ENCODE measurements at regions not wholly inside any gene's neighbourhood (a gene's known extent, or its start where the extent isn't known, plus 50 kb on each side); places are given as distances from the start of the nearest gene placed in this dataset.

DNA sequence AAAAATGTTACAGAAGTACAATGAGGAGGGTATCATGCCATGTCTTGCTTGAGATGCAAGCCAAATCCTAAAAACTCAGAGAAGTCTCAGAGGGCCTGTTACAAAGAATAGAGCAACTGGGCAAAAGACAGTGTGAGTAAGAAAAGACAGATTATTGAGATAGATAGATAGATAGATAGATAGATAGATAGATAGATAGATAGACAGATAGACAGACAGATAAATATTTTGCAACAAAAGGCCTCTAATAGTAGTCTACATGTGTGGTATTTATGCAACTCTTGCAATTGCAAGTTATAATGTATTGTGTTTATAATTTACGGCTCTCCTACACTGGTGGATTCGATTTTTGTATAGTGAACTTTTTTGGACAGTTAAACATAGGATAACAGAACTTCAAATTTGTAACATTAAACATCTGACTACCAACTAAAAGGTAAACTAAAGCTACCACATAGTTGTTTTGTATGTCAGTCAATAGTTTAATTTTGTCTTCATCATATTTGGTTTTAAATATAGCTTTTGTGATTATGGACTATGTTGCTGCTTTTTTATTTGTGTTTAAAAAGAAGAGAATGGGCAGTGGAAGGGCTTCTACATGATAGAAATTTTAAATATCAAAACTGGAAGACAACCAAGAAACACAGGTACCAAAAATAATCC, 740.7 kb upstream of the LRRTM4 start:
- no peak for DNase-seq (ENCODE audit: low read depth in 4 of 4, low spot score in 2 of 4)

DNA sequence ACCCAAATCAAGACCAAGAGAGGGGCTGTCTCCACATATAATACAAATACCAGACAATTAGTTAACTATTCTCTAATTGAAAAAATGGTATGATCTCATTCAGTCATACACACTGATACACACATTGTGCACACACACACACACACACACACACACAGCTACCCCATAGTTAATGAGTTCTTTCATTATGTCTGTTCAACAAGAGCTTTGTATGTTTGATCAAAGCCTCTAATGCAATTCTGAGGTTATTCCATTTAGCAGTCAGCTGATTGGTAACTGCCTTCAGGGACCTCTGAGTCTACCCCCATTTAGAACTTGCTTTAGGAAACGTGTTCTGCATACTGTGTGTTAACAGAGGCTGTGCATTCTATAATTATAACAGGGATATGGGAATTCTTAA, 741.4 kb upstream of the LRRTM4 start:
- DNase-seq (ENCODE audit: low read depth in 4 of 4, low spot score in 2 of 4) = no peak

DNA sequence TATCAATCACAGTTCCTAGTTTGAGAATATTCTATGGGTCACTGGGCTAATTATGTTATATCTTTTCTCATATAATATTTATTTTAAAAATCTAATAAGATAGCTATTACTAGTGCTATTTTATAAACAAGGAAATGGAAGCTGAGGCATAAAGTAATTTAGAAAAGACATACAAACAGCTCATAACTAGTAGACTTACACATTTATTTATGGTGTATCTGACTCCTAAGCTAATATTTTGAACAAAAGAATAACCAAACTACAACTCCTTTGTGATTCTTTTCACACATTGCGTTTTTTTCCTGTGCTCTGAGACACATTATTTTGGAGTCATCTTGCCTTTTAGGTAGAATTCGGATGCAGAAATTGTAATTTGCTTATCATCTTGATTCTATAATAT, 742.0 kb upstream of the LRRTM4 start:
- DNase-seq (ENCODE audit: low read depth in 4 of 4, low spot score in 2 of 4) = no peak

DNA sequence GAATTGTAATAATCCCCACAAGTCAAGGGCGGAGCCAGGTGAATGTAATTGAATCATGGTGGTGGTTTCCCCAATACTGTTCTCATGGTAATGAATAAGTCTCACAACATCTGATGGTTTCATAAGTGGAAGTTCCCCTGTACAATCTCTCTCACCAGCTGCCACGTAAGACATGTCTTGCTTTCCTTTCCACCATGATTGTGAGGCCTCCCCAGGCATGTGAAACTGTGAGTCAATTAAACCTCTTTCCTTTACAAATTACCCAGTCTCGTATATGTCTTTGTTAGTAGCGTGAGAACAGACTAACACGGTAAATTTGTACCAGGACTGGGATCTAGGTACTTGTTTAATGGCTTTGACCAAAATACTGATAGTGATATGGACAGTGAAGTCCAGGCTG, 744.3 kb upstream of the REG3G start:
- no peak for DNase-seq (ENCODE audit: low read depth in 4 of 4, low spot score in 2 of 4)

DNA sequence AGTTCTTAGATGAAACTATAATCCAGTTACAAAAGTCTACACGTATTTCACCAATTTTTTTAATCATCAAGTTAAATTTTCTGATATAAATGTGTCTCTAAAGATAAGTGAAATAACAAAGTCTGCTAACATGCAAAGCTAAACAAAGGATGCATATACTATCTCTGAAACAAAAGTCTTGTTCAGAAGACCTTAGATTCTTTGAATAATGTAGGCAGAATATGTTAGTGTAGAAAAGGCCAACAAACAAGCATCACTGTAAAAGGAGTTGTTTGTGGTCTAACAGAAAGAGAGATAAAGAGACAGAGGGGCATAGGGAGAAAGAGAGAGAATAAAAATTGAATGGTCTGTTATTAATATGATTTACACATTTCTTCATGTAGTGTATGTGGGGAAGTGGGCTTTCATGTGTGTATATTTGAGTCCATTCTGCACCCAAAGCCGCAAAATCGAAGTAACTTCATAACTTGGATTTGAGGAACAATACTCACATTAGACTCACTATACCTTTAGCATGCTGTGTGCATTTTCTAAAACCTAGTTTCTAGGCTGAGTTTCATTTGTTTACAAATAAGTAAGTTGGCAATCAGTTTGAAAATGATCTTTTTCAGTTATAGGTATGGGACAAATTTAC, 734.8 kb upstream of the REG3G start:
- DNase-seq (ENCODE audit: low read depth in 4 of 4, low spot score in 2 of 4) = no peak

DNA sequence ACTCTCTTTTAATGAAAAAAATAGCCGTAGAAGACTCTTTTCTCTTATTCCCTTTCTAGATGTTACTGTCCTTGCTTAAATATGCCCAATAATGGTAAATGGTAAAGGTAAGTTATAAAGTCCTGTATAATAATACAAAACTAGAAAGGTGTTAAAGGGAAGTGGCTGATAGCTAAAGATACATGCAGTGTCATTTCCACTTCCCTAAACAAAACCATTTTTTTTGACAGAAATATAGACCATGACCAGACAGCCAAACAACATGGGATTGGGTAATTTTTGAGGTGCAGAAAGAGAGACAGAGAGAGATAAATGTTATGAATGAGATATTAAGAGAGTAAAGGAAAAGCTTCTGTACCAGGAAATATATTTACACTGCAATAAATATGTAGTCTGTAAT, 731.7 kb upstream of the REG3G start:
- DNase-seq (ENCODE audit: low read depth in 4 of 4, low spot score in 2 of 4) = no peak

DNA sequence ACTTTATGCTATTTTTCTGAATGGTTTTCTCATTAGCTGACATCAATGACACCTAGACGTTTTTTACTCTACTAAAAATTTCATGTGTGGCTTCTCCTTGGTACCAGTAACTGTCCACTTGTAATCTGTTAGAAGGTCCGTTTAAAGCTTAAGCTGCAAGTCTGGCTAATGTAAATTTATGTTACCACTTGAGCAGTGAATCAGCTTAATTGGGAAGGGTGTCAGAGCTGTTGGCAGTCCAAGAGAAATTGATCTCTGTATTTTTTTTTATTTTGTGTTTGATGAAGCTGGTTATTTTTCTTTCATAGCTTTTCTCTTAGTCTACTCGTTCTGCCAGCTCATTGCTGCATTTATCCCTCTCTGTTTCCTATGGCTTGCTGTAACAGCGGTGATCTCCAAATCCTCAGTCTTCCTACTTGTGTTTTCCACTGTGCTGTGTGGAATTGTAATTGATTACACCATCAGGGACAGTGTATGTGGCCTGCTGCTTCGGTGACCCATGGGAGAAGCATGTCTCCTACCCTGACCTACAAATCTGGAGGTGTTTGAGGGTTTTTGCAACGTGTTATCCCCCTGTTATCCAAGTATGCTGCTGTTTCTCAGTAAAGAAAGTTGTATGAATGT, 724.2 kb upstream of the REG3G start:
- DNase-seq (ENCODE audit: low read depth in 4 of 4, low spot score in 2 of 4) = no peak

DNA sequence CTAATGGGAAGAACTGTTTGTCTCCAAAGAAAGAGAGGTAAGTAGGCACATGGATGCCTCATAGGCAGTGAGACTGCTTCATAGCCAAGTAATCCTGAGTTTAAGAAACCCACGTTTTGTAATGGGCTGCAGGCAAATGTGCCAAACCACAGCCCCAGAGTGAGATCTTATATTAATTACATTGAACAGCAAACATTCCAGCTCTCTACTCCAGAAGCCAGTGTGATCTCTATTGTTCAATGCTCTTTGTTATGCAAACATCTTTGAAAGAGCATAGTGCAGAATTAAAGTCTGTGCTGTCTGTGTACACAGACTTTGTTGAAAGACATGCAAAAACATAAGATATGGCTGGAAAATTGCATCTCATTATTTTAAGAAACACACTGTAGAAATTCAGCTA, 720.8 kb upstream of the REG3G start:
- no peak for DNase-seq (ENCODE audit: low read depth in 4 of 4, low spot score in 2 of 4)

DNA sequence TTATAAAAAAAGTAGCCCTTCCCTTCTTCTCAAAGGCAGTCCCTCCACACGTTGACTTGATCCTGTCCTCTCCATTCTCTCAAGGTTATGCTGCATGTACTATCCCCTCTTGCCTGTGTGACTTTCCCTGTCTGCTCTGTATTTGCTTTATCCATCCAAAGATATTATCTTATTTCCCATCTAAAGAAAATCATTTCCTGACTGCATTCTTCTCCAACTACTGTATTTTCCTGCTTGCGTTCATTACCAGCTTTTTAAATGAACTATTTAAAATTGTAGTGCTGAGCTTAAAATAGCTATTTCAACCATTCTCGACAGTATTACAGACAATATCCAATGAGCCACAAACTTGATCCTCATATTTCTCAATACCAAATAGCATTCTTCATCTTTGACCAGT, 716.0 kb upstream of the REG3G start:
- no peak for DNase-seq (ENCODE audit: low read depth in 4 of 4, low spot score in 2 of 4)

DNA sequence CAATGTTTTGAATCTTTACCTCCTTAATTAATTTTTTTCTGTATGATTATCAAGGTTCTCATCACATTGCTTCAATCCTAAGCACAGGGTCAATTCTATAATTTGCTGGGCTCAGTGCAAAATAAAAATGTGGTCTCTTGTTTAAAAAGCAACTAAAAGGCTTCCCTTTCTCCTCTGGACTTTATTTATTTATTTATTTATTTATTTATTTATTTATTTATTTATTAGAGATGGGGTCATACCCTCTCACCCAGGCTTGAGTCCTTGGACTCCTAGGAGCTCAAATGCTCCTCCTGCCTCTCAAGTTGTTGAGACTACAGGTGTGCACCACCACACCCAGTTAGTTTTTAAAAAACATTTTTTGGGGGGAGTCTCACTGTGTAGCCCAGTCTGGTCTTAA, 710.1 kb upstream of the REG3G start:
- no peak for DNase-seq (ENCODE audit: low read depth in 4 of 4, low spot score in 2 of 4)

DNA sequence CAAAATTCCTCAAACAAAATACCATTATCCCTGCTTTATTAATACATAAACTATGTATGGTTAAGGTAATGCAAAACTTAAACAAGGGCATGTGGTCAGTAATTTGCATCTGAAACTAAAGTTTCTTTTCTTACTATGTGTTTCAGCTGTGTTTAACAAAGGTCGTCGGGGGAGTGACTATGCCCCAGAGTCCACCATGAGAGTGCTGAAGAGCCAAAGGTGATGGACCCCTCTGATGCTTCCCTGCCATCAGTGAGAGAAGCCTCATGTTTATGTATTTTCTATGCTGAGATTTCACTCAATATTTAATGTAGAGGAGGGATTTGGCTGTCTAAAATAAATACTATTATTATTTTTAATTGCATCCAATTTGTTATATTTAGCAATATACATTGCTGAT, 707.2 kb upstream of the REG3G start:
- no peak for DNase-seq (ENCODE audit: low read depth in 4 of 4, low spot score in 2 of 4)

DNA sequence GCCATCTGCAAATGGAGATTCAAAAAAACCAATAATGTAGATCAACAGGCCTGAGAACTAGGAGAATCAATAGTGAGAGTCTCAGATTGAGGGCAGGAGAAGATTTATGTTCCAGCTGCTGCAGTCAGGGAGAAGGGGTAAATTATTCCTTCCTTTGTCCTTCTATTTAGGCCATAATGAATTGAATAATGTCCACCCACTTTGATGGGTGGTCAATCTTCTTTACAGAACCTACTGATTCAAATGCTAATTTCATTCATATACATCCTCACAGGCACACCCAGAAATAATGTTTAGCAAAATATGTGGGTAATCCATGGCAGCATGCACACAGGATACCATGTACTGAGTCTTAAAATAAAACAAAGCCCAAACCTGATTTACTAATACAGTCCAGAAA, 695.3 kb upstream of the REG3G start:
- DNase-seq (ENCODE audit: low read depth in 4 of 4, low spot score in 2 of 4) = no peak

DNA sequence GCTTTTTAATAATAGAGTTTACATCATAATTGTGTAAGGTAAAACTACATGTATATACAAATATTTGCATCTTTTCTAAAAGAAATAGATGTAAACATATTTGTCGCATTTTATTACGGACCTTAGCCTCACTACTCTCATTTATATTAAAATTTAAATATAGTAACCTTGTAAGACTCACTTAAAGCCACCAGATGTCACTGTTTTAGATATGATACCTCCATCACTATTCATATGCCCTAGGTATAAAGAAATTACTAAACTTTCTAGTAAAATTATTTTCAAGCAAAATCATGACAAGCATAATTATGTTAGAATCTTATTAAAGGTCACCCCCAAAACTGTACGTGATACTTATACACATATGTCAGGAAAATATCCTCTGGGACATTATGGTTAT, 674.3 kb upstream of the REG3G start:
- no peak for DNase-seq (ENCODE audit: low read depth in 4 of 4, low spot score in 2 of 4)

DNA sequence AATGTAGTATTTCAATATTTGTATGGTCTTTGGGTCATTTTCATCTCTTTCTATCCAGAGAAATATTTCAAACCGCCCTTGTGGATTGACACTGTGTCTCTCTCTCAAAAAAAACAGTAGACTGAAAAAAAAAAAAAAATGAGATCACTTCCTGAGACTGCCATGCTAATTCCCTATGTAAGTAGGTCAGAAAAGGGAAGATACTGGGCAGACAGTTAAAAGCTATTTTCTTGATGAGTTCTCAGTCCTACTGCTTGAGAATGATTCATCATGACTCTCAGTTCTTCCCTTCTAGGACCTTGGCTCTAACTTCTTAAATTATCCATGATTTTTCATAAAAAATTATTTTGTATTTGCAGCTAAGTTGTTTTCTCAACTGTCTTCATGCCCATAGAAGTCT, 672.3 kb upstream of the REG3G start:
- DNase-seq (ENCODE audit: low read depth in 4 of 4, low spot score in 2 of 4) = no peak

DNA sequence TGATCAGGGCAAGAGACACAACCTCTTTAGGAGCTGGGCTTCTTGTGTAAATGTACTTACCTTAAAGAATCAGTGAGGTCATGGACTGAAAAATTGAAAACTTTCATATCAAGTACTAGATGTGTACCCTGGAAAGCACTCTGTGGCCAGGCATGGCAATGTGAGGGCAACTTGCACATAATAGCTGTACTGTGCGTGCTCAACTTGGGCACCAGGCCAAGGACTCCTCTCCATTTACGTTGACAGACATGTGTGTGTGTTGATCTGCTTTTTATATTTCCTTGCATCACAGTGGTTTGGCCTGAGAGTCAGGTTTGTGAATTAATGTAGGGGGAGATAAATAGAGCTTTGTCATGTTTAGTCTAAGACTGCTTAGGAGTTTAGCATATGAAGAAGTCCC, 669.5 kb upstream of the REG3G start:
- DNase-seq (ENCODE audit: low read depth in 4 of 4, low spot score in 2 of 4) = no peak

DNA sequence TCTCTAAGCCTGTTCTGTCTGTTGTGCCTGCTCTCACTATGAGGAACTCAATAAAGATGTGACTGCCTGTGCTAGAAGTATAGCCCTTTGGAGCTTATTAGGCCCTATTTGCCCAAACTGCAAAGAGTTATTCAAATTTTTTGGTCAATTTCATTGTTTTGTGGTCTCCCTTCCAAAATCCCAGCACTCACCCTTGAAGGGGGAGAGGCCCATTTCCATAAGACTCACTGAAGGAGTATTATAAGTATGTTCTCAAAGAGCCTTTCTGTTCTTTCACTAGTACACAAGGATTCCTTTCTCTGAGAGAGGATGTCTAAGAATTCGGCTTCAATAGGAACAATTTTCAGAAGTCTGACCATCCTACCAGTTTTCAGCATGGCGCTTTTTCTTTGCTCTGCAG, 641.9 kb upstream of the REG3G start:
- DNase-seq (ENCODE audit: low read depth in 4 of 4, low spot score in 2 of 4) = no peak

DNA sequence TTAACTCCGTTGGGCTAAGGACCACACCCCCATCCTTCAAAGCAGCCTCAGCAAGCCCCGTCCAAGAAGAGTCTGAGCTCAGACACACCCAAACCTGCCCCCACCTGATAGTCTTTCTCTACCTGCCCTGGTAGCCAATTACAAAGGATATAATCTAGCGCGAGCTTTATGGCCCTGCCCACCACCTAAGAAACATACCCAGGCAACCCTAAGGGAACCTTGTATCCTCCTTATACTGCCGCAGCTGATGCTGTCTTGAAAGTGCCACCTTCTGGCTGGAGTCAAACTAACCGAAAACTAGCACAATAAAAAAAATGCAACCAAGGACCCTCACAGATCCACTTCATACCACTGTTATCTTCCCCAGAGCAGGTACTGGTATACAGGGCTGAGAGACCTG, 628.3 kb upstream of the REG3G start:
- DNase-seq (ENCODE audit: low read depth in 4 of 4, low spot score in 2 of 4) = no peak

DNA sequence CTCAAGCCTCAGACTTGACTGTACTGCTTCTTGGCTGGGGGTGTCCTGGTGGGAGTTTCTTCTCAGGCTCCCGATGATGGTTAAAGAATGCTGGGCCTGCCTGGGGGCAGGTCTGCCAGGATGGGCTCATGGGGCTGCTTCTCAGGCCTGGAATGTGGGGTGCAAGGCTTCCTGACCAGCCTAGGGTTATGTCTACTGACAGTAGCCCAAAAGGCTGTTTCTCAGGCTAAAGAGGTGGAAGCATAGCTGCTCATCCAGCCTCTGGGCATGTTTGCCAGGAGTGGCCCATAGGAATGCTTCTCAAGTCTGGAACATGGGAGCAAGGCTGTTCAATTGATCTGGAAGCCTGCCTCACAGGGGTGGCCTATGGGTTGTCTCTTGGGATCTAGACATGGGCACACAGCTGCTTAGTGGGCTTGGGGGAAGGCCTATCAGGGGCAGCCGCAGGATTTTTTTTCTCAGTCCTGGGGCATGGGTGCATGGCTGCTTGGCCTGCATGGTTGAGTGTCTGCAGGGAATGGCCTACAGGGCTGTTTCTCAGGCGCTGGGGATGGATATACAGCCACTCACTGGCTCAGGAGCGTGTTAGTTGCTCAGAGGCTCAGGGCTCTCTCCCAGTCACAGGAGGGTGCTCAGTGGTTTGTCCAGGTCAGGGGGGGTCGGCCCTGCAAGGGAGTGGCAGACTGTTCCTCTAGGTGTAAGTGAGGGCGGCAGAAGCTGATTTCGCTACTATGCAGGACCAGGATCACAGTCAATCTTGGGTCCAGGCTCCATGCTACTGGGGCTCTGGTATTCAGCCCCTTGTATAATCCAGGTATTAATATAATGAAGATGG, 617.3 kb upstream of the REG3G start:
- no peak for DNase-seq (ENCODE audit: low read depth in 4 of 4, low spot score in 2 of 4)

DNA sequence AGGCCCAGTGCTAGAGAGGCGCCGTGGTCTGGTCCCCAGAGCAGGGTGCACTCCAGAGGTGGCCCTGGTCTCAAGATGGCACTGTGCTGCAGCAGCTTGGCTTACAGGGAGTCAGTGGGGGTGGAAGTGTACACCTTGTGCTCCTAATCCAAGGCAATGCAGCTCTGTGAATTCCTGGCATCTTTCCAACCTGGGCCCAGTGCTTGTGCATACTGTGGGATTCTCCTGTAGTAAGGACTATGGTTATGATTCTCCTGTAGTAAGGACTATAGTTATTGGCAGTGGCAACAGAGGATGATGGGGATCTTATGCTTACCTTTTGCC, 616.7 kb upstream of the REG3G start:
- DNase-seq (ENCODE audit: low read depth in 4 of 4, low spot score in 2 of 4) = no peak

DNA sequence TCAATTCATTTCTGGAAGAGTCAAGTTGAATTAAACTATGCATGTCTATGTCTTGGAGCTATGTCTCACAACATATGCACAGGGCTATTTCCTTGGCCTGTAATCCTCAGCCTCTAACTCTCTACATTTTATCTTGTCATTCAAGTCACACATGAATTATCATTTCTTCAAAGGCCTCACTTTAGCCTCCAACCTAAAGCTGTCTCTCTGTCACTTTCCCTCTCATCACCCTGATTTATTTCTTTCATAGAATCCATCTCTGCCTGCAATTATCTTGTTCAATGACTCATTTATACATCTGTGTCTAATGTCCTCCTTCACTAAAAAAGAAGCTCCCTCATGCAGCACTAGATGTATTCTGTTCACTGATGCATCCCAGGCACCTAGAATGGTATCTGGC, 614.2 kb upstream of the REG3G start:
- no peak for DNase-seq (ENCODE audit: low read depth in 4 of 4, low spot score in 2 of 4)

DNA sequence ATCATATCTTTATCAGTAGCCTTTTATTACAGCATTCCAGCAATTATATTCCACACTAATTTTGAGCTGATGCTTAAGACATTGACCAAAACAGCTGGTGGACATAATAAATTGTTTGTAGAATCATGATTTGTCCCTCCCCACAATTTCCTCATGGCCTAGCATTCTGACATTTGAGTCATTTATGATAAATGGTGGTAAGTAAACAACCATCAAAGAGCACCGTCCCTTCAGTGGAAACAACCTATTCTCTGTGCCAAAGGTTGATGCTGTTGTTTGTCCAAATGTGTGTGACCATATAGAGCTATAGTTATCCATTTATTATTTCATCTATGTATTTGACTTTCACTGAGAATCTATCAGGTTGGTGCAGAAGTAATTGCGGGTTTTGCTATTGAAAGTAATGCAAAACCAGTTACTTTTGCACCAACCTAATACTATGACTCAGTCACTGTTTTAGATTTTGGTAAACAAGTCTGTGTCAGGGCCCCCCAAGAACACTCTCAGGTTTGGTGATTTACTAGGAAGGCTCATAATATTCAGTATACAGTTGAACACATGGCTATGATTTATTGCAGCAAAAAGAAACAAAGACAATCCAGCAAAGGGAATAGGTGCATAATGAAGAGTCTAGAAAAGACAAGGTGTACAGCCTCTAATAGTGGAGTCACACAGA, 608.7 kb upstream of the REG3G start:
- no peak for DNase-seq (ENCODE audit: low read depth in 4 of 4, low spot score in 2 of 4)
